CD4-positive, alpha-beta T cell treated with Interleukin-1 beta for 1 hour (primary cell): ENCODE measurements at regions not wholly inside any gene's neighbourhood (a gene's known extent, or its start where the extent isn't known, plus 50 kb on each side); places are given as distances from the start of the nearest gene placed in this dataset.

Experiments used
- DNase-seq, 2 donors: peaks; one replicate each; pipeline ENCODE4 v3.0.0-alpha.2; 2020 to 2022

DNA sequence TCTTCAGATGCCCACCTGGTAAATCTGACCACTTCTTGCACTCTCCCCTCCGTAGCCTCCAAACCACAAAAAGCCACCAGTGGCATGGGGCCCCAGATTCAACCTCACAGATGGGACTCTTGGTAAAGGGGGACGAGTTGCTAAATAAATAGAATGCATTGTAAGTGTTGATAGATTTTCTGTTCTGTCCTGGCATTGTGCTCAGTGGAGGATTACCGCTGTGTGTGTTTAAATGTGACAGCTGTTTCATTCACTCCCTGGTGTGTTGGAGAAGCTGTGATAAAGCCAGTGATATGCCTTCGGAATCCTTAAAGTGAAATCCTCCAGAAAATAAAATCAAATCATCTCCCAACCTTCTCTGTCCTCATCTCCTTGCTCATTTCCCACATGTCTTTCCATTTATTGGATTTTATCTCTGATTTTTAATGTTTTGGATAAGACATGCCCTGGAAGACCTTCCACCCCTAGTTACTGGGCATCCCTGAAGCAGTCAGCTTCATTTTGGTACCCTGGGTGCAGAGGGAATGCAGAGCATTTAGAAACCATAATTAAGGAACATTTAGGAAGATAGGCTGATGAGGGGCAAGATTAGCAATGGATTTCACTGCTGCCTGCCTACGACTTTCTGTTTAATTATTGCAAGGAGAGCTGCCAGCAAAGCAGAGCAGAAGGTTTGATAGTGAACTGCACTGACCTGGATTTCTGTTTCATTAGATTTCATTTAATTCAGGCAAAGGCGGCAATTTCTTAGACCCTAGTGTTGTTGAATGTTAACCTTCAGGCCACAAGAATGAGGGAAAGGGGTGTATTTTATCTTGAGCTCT lies 460.9 kb upstream of the KIRREL3 start:
- DNase-seq, result no peak

GRCh38 chr11:127458561-127458960 lies 458.0 kb upstream of the KIRREL3 start:
- DNase-seq, result no peak

DNA sequence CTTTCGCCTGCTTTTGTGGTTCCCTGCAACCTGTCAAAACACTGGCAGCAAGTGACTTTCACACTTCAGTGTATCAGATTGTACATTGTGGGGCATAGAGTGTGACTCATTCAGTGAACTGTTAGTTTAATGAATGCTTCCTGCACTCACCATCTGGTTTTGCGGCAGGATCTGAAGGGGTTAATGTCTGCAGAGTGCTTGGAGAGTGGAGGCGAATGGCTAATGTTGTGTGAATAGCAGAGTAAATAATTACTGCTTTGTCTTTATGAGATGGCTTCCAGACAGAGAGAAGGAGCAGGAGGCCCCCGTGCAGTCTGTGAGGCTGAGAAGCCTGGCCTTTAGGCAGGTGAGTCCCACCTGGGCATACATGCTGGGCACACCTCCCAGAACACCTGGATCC lies 454.3 kb upstream of the KIRREL3 start:
- no peak for DNase-seq

DNA sequence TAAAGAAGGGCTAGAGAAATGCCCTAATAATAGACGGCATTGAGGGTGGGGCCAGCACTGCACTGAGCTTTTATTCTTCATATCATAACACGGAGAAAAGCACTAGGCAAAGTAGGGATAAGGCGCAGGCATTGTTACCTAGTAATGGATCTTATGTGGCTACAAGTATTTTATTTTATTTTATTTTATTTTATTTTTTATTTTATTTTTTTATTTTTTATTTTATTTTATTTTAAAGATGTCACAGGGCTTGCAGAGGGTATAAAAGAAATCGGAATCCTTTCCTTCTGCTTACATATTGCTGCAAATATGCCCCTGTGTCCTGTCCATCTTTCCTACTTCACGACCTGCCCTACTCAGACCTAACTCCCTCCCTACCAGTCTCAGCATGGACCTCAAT lies 452.0 kb upstream of the KIRREL3 start:
- DNase-seq, result no peak

GRCh38 chr11:127451861-127452260 lies 451.3 kb upstream of the KIRREL3 start:
- no peak for DNase-seq

- DNase-seq, result no peak
Observed at GRCh38 chr11:127448101-127448500, 447.5 kb upstream of the KIRREL3 start.

DNA sequence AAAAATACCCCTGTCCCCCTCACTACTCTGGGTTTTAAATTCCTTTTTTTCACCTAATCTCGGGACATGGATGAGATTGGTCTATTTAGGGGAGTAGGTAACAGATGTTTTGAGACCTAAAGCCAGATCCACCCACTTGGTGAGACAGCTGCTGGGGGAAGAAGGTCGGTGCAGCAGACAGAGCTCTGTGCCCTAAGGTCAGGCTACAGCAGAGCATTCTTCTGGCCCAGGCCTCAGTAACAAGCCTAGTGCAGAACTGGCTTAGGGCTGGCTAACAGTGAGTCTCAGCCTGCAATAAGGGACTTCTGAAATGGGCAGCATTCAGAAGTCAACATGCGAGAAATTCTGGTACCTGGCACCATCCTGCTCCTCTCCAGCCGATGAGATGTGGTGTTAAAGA lies 444.9 kb upstream of the KIRREL3 start:
- no peak for DNase-seq

- no peak for DNase-seq
Observed at GRCh38 chr11:127443297-127443696, 442.7 kb upstream of the KIRREL3 start.

- no peak for DNase-seq
Observed at GRCh38 chr11:127440616-127441015, 440.0 kb upstream of the KIRREL3 start.

- DNase-seq, result no peak
Observed at GRCh38 chr11:127425281-127425680, 424.7 kb upstream of the KIRREL3 start.

GRCh38 chr11:127424661-127425060 lies 424.1 kb upstream of the KIRREL3 start:
- DNase-seq, result no peak

GRCh38 chr11:127420139-127420538 lies 419.6 kb upstream of the KIRREL3 start:
- DNase-seq, result no peak

DNA sequence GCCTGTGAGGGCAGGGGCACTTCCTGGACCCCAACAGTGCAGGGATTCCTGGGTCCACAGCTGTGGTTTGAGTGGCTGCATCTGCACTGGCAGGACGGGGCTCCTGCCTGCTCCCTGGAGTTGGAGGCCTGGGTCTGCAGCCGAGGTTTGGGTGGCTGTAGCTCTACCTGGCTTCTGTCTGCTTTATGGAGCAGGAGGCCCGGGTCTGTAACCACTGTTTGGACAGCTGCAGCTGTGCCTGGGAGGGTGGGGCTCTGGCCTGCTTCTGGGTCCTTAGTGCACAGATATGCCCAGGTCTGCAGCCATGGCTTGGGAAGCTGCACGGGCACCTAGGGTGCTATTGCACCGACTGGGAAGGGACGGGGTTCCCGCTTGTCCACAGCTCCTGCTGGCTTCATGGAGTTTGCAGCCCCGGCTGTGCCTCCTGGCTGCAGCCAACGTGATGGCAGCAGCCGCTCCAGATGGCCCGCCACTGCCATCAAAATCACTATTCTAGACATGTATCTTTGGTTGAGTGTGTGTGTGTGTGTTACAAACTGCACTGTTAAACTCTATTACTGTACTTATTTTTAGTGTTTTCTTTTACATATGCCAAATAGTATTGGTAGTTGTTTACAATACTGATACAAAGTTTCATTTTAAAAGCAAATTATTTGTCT lies 412.3 kb upstream of the KIRREL3 start:
- no peak for DNase-seq

DNA sequence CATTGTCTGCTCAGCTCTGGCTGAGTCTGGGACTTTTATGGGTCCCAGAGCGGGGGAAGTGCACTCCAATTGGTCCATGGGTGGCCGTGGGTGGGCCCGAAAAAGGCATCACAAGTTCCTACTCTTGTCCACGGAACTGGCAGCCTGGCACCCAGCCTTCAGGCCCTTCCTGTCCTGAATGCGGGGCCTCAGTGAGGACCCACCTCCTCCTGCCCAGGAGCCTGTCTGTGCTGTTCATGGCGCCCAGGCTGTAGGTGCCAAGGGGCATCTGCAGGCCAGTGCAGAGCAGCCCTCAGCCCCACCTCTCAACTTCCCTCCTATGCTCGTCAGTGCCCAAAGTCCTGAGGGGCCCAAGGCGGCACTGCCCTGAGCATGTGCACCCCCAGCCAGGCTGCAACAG lies 411.7 kb upstream of the KIRREL3 start:
- no peak for DNase-seq

DNA sequence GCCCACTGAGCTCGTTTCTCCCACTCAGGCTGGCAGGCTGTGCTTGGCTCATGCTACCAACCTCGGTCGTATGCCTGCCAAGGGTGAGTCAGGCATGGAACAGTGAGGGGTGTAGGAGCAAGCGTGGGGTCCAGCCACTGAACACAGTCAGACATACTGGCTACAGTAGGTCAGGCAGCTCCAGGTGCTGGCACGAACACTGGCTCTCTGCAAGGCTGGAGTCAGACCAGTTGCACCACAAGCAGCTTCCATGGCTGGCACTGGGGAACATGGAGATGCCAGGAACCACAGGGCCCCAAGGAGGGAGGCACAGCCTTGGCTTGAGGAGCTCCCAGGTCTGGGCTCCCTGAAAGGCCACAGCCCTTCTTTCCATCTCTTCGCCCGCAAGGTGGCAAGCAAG lies 410.7 kb upstream of the KIRREL3 start:
- no peak for DNase-seq

DNA sequence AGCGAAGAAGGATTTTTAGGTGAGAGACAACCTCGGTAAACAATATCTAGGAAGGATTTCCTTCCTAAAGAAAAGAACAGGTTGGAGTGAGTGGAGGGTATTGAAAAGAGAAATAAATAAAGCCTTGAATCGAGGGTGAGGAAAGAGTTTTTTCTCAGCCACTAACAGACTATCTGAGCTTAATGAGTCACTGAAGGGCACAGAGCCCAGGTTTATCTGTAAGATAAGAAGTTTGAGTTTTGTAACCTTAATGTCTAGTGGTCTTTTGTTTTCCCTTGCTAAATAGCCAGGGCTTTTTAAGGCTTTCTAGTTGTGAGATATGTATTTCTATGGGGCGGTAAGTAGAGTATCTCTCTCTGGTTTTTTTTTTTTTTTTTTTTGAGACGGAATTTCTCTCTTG lies 394.5 kb upstream of the KIRREL3 start:
- no peak for DNase-seq

GRCh38 chr11:127393460-127393997 lies 393.0 kb upstream of the KIRREL3 start:
- no peak for DNase-seq

DNA sequence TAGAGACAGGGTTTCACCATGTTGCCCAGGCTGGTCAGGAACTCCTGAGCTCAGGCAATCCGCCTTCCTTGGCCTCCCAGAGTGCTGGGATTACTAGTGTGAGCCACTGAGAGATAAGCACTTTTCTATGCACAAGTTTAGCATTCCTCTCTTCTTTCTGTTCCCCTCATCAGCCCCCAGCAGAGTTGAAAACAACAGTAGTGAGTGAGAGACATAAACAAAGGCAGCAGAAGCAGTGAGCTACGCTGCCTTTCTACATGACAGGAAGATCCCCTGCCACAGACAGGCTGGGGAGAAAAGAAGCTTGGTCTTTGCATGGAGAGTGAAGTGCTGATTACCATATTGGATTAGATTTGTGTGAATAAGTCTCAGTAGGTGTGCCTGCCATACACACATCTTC lies 392.0 kb upstream of the KIRREL3 start:
- no peak for DNase-seq

DNA sequence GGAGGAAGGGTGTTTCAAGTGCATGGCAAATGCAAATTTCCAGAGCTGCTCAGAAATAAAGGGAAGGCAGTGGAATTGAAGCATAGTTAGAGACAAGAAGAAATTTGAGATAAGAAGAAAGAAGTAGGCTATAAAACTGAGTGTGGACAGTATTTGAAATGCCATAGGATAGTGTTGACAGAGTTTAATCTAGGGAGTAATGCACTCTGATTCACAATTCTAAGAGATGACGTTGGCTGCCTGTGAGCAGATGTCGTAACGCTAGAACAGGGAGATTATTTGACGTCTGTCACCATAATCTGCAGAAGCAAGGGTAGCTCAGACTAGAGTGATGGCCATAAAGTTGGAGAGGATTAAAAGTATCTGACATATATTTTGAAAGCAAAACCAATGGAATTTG lies 389.9 kb upstream of the KIRREL3 start:
- DNase-seq, result no peak

DNA sequence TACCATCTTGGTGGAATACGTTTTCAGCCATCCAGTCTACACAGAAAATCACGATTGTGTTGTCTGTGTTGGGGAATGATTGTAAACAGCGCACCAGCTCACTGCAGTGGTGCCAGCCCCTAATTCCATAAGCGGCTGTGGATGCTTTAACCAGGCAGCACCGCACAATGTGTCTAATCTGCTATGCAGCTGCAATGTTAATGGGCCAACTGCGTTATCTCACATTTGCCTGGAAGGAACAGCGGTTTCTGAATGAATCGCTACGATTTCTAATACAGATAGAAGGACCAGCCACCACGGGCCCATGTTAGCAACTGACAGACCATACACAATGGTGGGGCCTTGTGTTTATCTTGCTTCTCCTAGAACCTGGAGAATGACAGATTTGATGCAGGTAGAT lies 384.5 kb upstream of the KIRREL3 start:
- no peak for DNase-seq

DNA sequence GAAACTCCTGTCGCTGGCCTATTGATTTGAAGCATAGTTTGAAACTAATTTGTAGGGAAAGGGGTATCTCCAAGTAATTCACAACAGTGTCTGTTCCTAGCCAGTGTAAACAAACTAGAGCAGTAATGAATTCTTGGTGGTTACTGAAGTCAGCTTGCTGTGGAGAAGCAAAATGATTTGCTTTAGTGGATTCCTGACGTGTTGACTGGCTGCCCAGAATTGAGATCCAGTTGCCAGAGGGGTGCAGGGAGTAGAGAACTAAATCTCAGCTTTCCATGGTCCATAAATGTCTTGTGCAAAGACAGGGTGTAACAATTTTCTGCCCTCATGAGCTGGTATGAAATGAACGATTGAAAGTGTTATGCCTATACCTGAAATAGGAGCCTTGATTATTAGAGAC lies 382.5 kb upstream of the KIRREL3 start:
- DNase-seq, result no peak

DNA sequence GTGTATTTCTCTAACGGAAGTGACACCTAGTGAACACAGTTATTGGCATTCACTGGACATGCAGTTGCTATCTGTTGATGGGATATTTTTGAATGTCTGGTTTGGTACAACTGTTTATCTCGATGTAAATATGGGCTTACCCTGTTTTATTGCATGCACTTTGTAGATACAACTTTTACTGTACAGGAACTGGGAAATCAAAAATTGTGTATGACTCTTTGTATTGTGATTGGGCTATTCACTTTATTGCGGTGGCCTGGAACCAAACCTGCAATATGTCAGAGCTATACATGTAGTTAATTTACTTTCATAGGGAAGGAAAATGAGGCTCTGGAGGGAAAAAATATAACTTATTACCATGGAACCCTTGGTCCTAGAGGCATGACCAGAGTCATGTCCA lies 380.7 kb upstream of the KIRREL3 start:
- no peak for DNase-seq

DNA sequence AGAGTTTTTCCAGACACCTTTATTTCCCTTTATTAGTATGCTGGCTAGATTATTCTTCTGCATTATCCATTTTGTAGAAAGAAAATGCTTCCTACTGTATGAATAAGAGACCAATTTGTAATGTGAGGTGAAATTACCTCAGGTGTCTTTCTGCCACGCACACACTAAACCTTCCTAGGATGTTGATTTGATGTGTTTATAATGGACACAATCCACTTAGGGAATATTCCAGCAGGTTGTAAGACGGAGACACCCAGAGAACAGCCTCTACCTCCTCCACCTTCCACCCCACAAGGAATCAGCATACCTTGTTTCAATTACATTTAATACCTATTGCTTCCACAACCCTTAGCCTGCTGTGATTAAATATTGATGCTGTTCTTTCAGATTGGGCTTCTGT lies 379.1 kb upstream of the KIRREL3 start:
- DNase-seq, result no peak

- no peak for DNase-seq
Observed at GRCh38 chr11:127376301-127376700, 375.7 kb upstream of the KIRREL3 start.
